ENCODE measurements at regions not wholly inside any gene's neighbourhood (a gene's known extent, or its start where the extent isn't known, plus 50 kb on each side); places are given as distances from the start of the nearest gene placed in this dataset.
"Not testable (repeated sequence)": the region's sequence is repeated elsewhere in the genome, so short reads cannot be mapped to it uniquely, and the experiment has no call there.

DNA sequence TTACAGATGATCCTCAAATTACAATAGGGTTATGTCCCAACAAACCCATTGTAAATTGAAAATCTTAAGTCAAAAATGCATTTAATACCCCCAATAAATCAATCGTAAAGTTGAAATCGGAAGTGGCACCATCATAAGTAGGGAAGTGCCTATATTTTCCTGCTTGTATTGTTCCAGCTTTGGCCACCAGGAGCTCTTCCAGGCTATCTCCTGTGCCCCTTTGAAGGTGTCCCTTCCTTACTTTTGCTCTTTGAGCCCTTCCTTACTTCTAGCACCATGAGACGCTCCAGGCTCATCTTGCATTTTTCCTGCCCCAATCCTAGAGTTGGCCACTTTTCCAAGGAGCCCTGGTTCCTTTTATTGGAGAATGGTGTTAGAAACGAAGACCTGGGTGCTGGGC is 163.0 kb upstream of the TSC22D1 start:
- no peak for DNase-seq

DNA sequence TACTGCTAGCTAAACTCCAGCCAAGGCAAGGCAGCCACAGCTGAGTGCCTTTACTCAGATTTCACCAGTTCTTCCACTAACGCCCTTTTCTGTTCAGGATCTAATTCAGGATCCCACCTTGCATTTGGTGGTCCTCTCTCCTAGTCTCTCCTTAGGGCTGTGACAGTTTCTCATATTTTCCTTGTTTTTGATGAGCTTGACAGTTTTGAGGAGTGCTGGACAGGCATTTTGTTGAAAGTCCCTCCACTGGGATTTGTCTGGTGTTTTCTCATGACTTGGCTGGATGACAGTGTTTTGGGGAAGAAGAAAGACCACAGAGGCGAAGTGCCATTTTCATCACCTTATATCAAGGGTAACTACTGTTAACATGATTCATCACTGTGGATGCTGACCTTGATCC is 162.3 kb upstream of the TSC22D1 start:
- no peak for DNase-seq

DNA sequence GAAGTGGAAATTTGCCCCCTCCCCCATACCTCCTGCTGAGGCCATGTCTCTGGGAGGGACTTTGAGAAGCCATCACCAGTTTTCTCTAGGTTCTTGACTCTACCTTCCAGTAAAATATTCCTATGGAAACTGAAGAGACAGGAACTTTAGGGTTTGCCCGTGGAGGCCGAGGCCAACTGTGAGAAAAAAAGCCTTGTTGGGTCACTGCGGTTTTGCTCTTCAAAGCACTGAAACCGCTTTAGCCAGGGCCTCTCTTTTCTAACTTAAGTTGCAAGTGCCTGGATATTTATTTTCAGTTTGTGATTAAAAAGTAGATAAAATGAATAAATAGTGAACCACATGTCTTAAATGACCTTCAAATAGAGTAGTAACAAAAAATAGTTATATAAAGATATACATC is 159.7 kb upstream of the TSC22D1 start:
- no peak for DNase-seq

DNA sequence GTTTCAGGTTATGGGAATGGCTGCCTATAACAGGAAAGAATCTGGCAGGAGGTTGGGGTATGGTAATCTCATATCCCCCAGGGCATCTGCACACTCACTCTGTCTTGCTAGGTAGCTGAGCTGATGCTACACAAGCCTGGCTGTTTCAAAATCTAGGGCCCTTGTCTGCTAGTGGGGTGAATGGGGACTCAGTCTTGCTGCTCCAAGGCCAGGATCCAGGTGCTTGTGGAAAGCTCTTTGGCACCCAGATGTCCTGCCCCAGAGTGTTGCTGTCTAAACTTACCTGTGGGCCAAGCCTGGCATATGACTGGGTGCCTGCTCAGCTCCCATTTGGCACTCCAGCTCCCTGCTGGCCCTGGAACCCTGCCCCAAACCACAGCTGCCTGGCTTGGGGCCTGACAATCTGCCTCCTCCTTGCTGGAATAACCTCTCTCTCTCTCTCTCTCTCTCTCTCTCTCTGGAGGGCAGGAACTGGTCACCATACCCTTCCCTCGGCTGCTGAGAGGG is 158.1 kb upstream of the TSC22D1 start:
- DNase-seq, result no peak

DNA sequence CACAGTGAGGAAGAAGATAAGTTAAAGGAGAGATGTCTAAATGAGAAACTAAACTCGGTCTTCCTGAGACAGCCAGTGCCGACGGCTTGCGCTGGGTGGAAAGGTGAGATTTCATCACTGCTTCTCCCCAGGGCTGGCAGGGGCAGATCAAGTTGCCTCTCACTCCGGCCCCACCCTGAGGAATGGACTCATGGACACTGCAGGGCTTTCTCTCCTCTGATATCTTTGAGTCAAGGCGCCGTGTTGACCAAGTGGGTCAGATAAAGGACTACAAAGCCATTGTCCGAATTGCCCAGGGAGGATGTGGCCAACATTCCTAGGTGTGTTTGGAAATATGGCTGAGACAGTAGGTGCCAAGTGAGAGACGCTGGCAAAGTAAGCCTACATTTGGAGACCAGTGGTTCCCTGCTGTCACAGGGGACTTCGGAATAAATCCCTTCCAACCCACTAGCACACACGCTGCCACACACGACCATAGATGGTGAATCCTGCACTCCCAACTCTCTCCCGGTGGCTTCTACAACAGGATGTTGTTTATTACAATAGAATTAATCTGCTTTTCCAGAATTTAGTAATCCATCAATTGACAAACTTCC is 156.5 kb upstream of the TSC22D1 start:
- DNase-seq, result no peak

DNA sequence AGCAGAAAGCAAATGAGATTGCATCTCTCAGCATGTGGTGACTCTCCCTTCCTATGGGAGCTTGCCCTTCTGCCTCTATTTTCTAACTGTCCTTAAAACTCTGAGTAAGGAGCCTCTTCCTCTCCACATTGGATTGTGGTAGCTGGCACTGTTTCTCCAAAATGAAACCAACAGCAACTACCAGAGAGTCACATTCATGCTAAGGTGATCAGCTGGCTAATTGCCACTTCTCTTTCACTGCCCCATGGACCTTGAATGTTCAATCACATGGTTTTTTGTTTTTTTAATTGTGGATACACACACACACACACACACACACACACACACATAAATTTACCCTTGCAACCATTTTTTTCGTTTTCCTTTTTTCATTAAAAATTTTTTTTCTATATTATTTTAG is 154.7 kb upstream of the TSC22D1 start:
- no peak for DNase-seq

DNA sequence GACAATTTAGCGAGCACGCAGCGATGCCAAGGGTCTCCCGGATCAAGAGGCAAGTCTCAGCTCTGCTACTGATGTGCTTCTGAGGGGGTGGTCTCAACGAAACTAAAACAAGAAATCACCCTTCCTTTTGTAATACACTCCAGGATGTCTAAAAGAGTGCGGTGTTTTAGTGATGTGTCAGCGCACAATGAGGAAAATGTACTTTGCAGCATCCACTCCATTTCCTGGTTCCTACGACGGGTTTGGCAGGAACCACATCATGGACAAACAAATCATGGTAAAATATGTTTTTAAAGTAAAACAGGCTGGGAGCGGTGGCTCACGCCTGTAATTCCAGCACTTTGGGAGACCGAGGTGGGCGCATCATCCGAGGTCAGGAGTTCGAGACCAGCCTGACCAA is 154.0 kb upstream of the TSC22D1 start:
- DNase-seq, result no peak

DNA sequence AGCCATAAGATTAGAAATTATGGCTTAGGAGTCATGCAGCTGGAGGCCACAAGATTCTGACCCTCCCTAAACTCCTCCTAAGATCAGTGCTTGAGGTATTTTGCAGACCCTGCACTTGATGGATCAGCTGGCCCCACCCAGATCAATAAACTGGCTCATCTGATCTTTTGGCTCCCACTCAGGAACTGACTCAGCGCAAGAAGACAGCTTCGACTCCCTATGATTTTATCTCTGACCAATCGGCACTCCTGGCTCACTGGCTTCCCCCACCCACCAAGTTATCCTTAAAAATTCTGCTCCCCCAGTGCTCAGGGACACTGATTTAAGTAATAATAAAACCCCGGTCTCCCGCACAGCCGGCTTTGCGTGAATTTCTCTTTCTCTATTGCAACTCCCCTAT is 151.5 kb upstream of the TSC22D1 start:
- not testable (repeated sequence) for DNase-seq

DNA sequence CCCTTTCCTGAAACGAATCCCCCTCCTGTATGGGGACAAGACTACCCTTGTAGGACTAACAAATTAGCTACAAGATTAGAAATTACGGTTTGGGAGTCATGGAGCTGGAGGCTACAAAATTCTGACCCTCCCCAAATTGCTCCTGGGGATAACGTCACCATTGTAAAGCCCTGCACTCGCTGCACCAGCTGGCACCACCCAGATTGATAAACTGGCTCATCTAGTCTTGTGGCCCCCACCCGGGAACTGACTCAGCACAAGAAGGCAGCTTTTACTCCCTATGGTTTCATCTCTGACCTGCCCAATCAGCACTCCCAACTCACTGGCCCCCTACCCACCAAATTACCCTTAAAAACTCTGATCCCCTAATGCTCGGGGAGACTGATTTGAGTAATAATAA is 150.6 kb upstream of the TSC22D1 start:
- DNase-seq, result no peak

DNA sequence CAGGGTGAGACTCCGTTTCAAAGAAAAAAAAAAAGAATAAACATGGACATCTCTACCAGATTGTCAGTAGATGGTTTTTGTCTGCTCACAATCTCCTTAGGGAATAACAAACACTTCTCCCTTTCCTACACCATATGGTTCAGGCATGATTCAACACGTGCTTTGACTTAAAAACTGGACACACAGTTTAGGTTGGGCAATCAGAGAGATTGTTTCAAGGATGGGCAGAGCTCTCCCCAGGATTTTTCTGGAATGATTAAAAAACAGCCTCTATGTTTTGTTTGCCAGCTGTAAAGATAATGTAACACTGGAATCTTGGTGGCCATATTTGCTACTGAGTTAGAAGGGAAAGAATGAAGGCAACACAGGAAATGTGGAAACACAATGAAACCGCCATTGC is 150.1 kb upstream of the TSC22D1 start:
- DNase-seq, result no peak

DNA sequence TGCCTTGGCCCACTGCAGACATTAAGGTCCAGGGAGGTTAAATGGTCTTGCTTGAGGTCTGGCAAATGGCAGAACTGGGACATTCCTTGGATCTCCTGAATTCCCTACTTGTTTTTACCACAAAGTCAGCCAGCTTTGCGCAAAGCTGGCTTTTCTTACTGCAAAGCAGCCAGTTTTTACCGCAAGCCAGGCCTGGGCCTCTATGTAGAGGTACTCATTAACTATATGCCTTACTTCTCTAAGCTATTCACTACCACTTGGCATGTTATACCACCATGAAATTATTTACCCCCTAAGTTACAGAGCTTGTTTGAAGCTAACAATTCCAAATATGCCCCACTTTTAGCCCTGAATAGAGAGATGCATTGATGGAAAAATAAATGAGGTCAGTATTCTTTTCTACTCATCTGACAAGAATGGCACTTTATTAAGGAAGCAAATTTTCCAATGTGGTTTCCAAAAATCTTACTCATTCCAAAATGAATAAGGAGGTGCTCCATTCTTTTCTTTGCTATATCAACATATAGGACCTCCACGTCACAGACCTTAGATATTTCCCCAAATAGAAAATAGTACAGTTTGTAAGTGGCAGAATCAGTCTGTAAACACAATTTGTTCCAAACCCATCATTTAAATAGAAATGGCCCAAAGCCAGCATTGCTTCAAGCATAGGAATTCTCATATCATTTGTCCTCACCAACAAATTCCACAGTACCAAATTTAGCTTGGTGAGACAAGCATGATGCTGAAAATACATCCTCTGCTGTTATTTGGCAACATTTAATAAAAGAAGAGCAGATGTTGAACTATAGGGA is 143.9 kb upstream of the TSC22D1 start:
- DNase-seq, result no peak

DNA sequence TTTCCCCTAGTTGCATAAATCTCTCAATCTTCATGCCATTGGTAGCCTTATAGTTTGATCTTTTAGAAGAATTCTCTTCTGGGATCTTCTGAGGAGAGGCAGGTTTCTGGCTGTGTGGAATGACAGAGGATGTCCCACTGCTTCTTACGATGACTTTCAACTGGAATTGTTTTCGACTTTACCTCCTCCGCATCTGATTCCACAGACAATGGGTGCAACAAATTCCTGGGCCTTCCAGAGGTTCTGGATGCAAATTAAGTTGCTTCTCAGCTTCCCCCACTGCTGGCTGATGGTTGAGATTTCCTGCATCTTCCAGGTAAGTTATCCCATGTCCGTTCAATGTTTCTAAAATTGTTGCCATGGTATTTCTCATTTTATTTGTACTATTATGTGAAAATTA is 142.3 kb upstream of the TSC22D1 start:
- no peak for DNase-seq

DNA sequence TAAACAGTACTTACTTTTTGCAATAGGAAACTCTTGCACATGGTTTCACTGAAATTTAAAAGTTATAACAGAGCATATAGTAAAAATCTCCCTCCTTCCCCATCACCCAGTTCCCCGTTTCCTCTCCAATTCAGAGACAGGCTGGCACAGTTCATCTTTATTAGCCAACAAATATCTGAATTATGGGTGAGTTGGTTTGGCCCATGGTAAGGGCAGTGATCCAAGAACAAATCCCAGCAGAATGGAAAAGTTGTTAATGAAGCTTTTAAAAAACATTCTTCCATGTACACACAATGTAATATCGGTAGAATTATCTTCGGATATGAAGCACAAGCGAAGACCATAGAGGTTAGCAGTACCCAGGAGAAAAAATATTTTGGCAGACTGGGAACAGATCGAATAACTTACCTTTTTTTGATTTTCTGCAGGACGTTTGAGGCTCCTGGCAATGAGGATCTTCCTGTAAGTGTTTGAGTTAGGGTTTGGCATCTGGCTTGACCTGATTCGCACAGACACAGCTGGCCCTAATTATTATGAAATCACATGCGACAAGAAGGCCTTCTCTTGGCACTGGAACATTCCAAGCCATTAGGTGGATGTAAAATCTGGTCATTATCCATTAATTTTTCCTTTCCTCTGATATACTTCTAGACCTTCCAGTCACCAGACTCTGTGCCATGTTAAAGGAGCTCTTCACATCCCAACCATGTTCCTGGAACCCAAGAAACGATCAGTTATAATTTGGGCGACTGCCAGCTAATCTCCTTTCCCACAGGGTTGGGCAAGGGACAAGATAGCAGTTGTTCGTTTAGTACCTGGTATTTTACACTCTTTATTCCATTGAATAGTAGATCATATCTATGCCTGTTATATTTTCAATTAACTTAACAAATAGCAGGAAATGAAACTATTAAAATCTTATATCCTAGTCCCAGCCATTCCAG is 139.4 kb upstream of the TSC22D1 start:
- no peak for DNase-seq

DNA sequence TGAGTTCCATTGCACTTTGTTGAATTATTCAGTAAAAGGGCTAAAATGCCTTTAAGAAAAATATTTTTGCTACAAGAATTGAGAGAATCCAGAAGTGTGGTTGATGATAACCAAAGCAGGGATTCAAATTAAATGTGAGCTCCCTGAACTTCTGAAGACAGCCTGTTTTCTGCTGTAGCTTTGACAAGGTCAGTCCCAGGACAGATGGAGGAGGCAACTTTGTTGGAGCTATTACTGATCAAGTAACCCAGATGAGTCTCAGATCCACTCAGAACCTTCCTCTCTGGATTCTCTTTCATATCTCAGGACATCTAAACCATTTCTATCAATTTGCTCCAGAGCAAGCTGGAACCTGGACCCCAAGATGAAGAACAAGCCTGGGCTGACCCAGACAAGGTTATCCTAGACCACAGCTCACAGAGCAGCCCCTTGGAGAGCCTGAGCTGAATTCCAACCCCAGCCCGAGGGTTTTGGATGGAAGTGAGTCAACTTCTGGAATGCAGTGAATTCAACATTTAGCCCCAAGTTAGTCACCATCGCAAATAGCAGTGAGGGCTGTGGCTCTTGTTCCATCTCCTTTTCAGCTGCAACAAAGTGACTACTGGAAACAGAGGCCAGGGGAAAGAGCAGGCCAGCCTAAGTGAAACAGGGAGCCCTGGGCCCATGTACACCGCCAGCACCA is 137.8 kb upstream of the TSC22D1 start:
- DNase-seq, result no peak

DNA sequence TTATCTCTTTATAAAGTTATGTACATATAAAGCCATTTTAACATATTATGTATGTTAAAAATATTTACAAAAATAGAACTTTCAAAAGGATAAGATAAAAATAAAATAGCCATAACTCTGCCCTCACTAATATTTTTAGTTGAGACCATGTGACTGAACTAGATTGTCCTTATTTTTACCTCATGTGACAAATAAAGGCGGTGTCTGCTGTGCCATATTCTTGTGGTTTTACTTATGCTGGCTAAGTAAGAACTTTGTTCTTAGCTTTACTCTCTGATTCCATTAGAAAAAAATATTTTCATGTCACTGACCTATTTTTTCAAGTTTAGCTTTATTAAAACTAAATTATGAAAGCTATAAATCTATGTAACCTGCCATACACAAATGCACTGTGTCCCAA is 135.6 kb upstream of the TSC22D1 start:
- no peak for DNase-seq

DNA sequence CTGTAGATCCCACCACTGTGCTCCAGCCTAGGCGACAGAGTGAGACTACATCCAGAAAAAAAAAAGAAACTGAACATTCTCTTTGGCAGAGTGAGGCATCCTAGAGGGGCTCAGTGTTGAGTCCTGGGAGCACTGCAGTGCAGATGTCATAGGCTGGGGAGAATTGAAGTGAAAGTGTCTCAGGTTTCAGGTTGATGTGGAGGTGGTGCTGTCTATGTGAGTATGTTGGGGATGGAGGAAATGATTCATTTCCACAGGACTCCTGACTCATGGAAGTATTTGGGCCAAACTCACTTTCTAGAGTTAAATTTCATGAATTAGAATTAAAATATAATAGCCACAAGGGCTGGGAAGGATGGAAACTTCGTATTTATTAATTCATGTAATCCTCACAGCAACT is 134.4 kb upstream of the TSC22D1 start:
- DNase-seq, result no peak

DNA sequence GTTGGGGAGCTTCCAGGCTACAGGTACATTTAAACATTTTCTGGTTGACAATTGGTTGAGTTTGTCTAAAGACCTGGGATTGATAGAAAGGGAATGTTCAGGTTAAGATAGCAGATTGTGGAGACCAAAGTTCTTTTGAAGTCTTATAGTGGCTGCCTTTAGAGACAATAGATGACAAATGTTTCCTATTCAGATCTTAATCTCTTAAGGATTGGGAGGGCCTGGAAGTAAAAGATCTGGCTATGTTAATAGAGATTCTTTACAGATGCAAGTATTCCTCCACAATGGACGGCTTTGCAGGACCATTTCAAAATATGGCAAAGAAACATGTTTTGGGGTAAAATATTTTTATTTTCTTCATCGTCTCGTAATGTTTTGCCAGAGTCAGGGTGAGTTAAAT is 128.7 kb upstream of the TSC22D1 start:
- not testable (repeated sequence) for DNase-seq

DNA sequence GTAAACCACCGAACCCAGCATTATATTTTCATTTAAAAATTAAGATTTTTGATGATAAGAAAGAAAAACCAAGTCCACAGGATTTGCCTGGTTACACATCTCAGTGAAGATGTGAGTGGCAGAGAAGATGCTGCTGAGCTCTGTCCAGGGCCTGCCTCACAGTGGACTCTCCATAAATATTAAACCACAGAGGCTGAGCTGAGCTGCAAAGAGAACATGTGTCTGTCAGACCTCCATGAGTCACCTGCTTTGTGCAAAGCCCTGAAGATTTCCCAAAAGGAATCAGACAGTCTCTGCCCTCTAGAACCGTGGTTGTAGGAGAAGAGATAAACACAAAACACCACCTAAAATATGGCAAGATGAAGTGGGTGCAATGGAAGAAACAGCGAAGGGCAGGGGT is 127.2 kb upstream of the TSC22D1 start:
- no peak for DNase-seq

DNA sequence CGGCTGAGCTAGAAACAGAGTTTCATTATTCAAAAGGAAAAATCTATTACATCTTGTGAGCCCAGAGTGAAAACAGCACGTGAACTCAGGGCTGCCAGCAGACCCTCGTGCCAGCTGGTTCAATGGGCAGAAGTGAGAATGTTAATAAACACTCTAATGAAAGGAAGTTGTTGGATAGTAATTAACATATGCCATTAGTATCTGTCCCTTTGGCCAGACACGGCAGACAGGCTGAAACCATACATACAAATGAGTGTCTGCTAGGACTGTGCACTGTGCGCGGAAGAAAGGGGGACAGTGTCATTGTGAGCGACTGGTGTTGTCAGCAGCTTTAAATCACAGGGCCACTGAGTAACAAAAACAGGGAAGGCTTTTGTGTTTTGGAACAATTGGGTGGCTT is 121.9 kb upstream of the TSC22D1 start:
- DNase-seq, result no peak

DNA sequence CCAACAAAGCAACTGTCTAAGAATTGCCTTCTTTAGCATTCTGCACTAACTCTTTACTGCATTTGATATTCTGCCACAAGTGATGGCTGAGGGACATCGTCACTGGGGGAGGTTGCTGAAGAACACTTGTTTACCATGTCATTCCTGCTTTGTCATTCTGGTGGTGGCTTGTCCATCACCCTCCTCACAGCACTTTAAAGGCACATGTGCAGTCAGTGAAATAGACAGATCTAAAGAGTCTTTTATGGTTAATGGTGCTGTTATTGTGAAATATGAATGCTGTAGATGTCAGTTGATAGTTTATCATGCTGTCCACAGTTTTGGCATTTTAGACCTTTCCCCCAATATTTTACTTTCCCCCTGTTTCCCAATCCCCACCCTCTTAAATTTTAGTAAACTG is 120.9 kb upstream of the TSC22D1 start:
- DNase-seq, result no peak

DNA sequence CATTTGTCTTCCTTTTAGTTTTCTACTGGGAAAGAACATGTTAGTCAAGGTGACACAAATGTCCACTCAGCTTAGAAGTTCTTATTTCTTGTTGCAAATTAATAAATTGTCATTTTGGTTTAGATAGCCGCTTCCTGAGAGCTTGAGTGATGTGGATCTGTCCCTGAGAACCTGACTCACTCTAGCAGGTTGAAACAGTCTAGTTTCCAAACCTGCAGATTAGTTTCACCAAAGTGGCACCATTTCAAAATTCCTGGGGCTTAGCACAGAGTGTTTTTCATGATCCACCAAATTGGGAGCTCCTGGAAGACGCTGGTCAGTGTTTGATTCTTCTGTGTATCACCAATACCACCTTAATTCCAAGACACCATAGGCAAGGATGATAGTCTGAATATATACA is 119.4 kb upstream of the TSC22D1 start:
- DNase-seq, result no peak

DNA sequence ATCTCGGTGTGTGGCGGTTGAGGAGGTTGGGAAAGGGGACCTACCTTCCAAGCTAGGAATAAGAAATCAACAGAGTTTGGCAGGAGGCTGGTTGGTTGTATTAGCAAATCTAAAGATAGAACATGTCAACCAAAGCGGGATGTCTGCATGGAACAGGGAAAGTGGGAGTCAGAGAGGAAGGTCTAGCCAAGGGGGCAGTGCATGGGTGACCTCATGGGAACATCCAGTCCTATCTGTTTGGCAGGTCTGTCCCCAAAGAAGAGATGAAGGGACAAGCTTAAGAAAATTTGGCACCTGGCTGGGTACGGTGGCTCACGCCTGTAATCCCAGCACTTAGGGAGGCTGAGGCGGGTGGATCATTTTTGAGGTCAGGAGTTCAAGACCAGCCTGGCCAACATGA is 118.7 kb upstream of the TSC22D1 start:
- DNase-seq, result no peak

DNA sequence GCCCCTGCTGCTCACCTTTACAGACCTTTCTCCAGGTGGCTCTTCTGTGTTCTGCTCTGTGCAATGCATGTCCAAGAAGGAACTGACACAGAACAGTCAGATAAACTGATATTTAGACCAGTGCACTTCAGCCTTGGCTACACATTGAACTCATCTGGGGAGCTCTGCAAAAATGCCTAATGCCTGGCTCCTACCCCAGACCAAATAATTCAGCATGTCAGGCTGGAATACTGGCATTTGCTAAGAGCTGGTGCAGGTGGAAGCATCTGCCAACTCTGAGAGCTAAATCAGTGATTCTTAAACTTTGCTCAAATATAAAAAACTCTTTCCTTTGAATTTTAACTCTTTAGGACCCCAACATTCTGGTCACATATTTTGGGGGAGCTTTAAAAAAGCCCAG is 118.2 kb upstream of the TSC22D1 start:
- no peak for DNase-seq
